Activated CD4-positive, alpha-beta T cell treated with anti-CD3 and anti-CD28 coated beads, Interleukin-2, amount 50 U/mL, for 4 hours (primary cell): ENCODE measurements at regions not wholly inside any gene's neighbourhood (a gene's known extent, or its start where the extent isn't known, plus 50 kb on each side); places are given as distances from the start of the nearest gene placed in this dataset.

Experiments
- DNase-seq, 2 experiments: peaks; one replicate each; pipeline ENCODE4 v3.0.0-alpha.2; 2020

- no peak for DNase-seq
These were observed 99.0 kb upstream of the DAB2 start for GRCh38 chr5:39523821-39524220.

GRCh38 chr5:39521940-39522590, 97.3 kb upstream of the DAB2 start:
- DNase-seq: no peak

GRCh38 chr5:39521098-39521860, 96.5 kb upstream of the DAB2 start:
- DNase-seq: no peak

GRCh38 chr5:39520232-39520572, 95.4 kb upstream of the DAB2 start:
- no peak for DNase-seq

- DNase-seq: no peak
These were observed 94.9 kb upstream of the DAB2 start for GRCh38 chr5:39519566-39520231.

GRCh38 chr5:39519079-39519478, 94.3 kb upstream of the DAB2 start:
- no peak for DNase-seq

- no peak for DNase-seq
These were observed 93.7 kb upstream of the DAB2 start for GRCh38 chr5:39518516-39518915.

- DNase-seq: no peak
These were observed 93.0 kb upstream of the DAB2 start for GRCh38 chr5:39517800-39518199.

GRCh38 chr5:39515881-39516280, 91.1 kb upstream of the DAB2 start:
- no peak for DNase-seq

- no peak for DNase-seq
These were observed 88.5 kb upstream of the DAB2 start for GRCh38 chr5:39513236-39513635.

- DNase-seq: no peak
These were observed 81.4 kb upstream of the DAB2 start for GRCh38 chr5:39506211-39506610.

- DNase-seq: no peak
These were observed 81.0 kb upstream of the DAB2 start for GRCh38 chr5:39505791-39506190.

GRCh38 chr5:39505363-39505762, 80.6 kb upstream of the DAB2 start:
- no peak for DNase-seq

GRCh38 chr5:39503155-39503554, 78.4 kb upstream of the DAB2 start:
- DNase-seq: no peak

GRCh38 chr5:39502704-39503103, 77.9 kb upstream of the DAB2 start:
- DNase-seq: no peak

- no peak for DNase-seq
These were observed 76.6 kb upstream of the DAB2 start for GRCh38 chr5:39501397-39501796.

- no peak for DNase-seq
These were observed 75.9 kb upstream of the DAB2 start for GRCh38 chr5:39500551-39501175.

GRCh38 chr5:39498278-39498952, 73.6 kb upstream of the DAB2 start:
- DNase-seq: no peak

GRCh38 chr5:39497322-39497721, 72.5 kb upstream of the DAB2 start:
- DNase-seq: no peak

- no peak for DNase-seq
These were observed 70.4 kb upstream of the DAB2 start for GRCh38 chr5:39495227-39495626.

GRCh38 chr5:39494534-39494933, 69.8 kb upstream of the DAB2 start:
- no peak for DNase-seq

- DNase-seq: no peak
These were observed 69.3 kb upstream of the DAB2 start for GRCh38 chr5:39494107-39494510.

- no peak for DNase-seq
These were observed 66.4 kb upstream of the DAB2 start for GRCh38 chr5:39491210-39491609.
